Cardiac muscle cell (in vitro differentiated cells and primary cell): ENCODE measurements at regions not wholly inside any gene's neighbourhood (a gene's known extent, or its start where the extent isn't known, plus 50 kb on each side); places are given as distances from the start of the nearest gene placed in this dataset.
"Not testable (repeated sequence)": the region's sequence is repeated elsewhere in the genome, so short reads cannot be mapped to it uniquely, and the experiment has no call there.

Source experiments
- DNase-seq, 2 donors: peaks; one replicate each; pipeline versions ENCODE4 v3.0.0 to v3.0.0-alpha.2; 2010 to 2017; ENCODE audit warnings: low read depth in 1 of 2, low spot score in 1 of 2
- H3K27ac ChIP-seq: fragments of 200-600 bp; sonication (generic); 2 replicates; pipeline ENCODE4 v1.5.1; 2016
- H3K27me3 ChIP-seq: fragments of 200-600 bp; sonication (generic); 2 replicates; pipeline ENCODE4 v1.6.0; 2016; ENCODE audit warnings: control low read depth
- H3K36me3 ChIP-seq: fragments of 200-600 bp; sonication (generic); 2 replicates; pipeline ENCODE4 v1.5.1; 2016; ENCODE audit warnings: control low read depth
- H3K4me1 ChIP-seq: fragments of 200-600 bp; sonication (generic); 2 replicates; pipeline ENCODE4 v1.8.1; 2017; ENCODE audit warnings: low read depth, mild to moderate bottlenecking, mixed run types
- H3K4me3 ChIP-seq: fragments of 200-600 bp; sonication (generic); 2 replicates; pipeline ENCODE4 v1.5.1; 2016; ENCODE audit warnings: mild to moderate bottlenecking
- H3K9me3 ChIP-seq: fragments of 200-600 bp; sonication (generic); 2 replicates; pipeline ENCODE4 v1.5.1; 2017; ENCODE audit warnings: low read depth, mild to moderate bottlenecking, control low read depth
- TF ChIP-seq, protein P1 (sequence below): IDR thresholded peaks from 2 replicates; pipeline ENCODE4 v1.5.1; 2012; ENCODE audit warnings: low read depth, mild to moderate bottlenecking, low read length

DNA sequence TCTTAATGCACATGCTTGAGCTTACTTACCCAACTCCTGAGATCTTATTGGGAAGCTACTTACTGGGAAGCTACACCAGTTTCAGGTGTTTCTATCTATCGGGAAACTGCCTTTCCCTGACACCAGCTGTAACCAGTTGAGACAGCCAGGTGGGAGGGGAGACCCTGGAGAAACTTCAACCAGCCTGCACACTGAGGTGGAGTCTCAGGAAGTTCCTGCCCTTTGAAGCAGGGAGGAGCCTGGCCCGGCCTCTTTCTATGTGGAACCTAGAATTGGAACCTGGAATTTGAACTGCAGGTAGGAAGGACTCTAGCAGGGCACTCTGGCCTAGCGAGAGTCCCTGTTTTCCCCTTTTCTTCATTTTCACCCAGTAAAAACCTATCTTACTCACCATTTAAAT, 425.8 kb upstream of the PABPC4L start:
- no peak overlapping the region for H3K27ac ChIP-seq
- DNase-seq: no peak
- no peaks in the 10 kb centered on the region for H3K27me3 ChIP-seq
- TF ChIP-seq, protein P1, sequence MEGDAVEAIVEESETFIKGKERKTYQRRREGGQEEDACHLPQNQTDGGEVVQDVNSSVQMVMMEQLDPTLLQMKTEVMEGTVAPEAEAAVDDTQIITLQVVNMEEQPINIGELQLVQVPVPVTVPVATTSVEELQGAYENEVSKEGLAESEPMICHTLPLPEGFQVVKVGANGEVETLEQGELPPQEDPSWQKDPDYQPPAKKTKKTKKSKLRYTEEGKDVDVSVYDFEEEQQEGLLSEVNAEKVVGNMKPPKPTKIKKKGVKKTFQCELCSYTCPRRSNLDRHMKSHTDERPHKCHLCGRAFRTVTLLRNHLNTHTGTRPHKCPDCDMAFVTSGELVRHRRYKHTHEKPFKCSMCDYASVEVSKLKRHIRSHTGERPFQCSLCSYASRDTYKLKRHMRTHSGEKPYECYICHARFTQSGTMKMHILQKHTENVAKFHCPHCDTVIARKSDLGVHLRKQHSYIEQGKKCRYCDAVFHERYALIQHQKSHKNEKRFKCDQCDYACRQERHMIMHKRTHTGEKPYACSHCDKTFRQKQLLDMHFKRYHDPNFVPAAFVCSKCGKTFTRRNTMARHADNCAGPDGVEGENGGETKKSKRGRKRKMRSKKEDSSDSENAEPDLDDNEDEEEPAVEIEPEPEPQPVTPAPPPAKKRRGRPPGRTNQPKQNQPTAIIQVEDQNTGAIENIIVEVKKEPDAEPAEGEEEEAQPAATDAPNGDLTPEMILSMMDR: no peak
- H3K36me3 ChIP-seq: no peaks in the 10 kb centered on the region
- H3K4me3 ChIP-seq: no peak overlapping the region
- no peaks in the 10 kb centered on the region for H3K4me1 ChIP-seq
- H3K9me3 ChIP-seq: no peaks in the 10 kb centered on the region

DNA sequence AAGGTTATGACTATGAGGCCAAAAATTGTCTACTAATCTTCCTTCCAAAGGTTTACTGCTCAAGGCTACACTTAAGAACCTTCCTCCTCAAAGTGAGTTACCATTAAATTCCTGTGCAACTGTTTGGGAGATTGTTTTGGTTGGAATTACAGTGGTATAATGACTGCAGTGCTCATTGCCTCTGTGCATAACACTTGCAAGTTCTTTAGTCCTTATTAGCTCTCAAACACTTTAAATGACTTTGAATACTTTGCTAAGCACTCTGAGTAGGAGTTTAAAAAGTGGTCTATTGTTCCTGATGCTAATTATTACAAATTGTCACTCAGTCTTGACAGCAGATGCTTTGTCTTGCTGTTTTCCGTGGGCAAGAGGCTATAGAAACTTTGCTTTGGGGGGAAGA, 422.8 kb upstream of the PABPC4L start:
- Histone ChIP-seq H3K36me3 (no peaks in the 10 kb centered on the region), H3K4me3 (no peak overlapping the region), H3K4me1 (no peaks in the 10 kb centered on the region), H3K27me3 (no peaks in the 10 kb centered on the region), H3K27ac (no peak overlapping the region), H3K9me3 (no peaks in the 10 kb centered on the region)
- no peak for DNase-seq
- TF ChIP-seq, protein P1: no peak

DNA sequence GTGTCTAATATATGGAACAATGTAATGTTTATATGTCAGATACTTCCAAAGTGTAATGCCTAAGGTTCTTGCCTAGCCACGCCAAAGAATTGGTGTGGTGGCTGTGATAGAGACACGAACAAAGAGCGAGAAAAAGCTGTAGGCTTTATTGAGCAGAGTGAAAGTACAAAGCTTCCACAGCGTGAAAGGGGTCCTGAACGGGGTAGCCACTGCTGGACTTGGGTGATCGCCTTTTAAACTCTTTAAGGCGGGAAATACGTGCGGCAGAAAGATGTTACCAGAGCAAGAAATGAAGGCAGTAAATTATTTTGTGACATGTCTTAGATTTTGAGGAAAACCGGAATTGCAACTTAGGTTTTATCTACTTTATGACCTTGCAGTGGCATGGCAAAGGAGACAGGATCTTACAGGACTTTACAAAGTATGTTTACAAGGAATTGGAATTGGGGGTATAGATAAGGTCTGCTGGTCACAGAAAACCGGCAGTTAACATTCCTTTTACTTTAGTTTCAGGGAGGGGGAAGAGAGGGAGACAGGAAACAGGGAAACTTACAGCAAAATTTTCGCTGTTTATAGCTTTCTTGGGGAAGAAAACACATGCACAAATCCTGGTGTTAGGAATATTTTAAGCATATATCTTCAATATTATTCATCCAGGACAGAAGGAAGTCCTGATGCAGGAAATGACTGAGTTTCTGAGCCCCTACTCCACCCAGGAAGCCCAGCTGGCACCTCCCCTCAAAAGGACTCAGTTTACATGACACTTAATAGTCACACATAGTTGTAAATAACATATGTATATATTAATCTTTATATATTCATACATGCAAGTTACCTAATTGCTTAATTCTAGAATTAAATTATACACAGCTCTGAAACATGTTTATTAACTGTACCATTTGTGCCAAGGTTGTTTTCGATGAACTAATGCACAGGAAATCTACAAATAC, 421.3 kb upstream of the PABPC4L start:
- not testable (repeated sequence) for H3K4me1 ChIP-seq, H3K9me3 ChIP-seq, H3K4me3 ChIP-seq, H3K36me3 ChIP-seq, DNase-seq, H3K27ac ChIP-seq, H3K27me3 ChIP-seq

DNA sequence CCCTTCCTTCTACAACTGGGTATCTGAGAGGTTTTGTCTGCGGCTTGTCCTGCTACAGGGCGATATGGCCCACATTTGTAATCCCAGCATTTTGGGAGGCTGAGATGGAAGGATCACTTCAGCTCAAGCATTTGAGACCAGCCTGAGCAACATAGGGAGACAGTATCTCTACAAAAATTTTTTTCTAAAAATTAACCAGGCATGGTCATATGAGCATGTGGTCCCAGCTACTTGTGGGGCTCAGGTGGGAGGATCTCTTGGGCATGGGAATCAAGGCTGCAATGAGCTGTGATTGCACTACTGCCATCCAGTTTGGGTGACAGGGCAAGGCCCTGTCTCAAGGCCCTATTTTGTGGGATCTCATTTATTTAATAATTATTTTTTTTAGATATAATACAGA, 420.6 kb upstream of the PABPC4L start:
- no peak overlapping the region for H3K27ac ChIP-seq
- H3K4me3 ChIP-seq: no peak overlapping the region
- DNase-seq: no peak
- H3K27me3 ChIP-seq: no peaks in the 10 kb centered on the region
- no peaks in the 10 kb centered on the region for H3K4me1 ChIP-seq
- no peaks in the 10 kb centered on the region for H3K9me3 ChIP-seq
- H3K36me3 ChIP-seq: no peaks in the 10 kb centered on the region
- TF ChIP-seq, protein P1: no peak

DNA sequence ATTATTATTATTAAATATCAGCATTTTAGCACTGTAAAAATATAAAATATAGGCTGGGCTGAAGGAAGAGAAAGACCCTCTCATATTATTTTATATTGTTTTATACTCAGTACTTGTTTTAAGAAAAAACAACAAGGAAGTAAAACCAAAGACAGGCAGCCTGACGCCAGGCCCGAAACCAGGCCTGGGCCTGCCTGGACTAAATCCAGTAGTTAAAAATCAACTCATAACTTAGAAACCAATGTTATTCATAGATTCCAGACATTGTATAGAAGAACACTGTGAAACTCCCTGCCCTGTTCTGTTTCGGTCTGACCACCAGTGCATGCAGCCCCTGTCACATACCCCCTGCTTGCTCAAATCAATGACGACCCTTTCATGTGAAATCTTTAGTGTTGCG, 420.1 kb upstream of the PABPC4L start:
- H3K9me3 ChIP-seq, DNase-seq, H3K4me3 ChIP-seq, H3K27ac ChIP-seq, H3K36me3 ChIP-seq, H3K27me3 ChIP-seq, H3K4me1 ChIP-seq: not testable (repeated sequence)

DNA sequence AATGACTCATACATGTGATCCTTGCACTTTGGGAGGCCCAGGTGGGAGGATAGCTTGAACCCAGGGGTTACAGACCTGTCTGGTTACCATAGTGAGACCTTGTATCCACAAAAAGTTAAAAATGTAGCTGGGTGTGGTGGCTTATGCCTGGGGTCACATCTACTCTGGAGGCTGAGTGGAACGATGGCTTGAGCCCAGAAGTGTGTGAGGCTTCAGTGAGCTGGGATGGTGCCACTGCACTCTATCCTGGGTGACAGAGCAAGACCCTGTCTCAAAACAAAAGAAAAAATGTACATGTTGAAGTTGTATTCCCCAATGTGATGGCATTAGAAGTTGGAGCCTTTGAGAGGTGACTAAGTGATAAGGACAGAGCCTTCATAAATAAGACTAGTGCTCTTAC, 409.4 kb upstream of the PABPC4L start:
- H3K36me3 ChIP-seq: no peaks in the 10 kb centered on the region
- TF ChIP-seq, protein P1: no peak
- no peaks in the 10 kb centered on the region for H3K4me1 ChIP-seq
- no peak for DNase-seq
- H3K4me3 ChIP-seq: no peak overlapping the region
- no peak overlapping the region for H3K27ac ChIP-seq
- H3K9me3 ChIP-seq: no peaks in the 10 kb centered on the region
- no peaks in the 10 kb centered on the region for H3K27me3 ChIP-seq
